IMR-90 (cell line): ENCODE measurements at regions not wholly inside any gene's neighbourhood (a gene's known extent, or its start where the extent isn't known, plus 50 kb on each side); places are given as distances from the start of the nearest gene placed in this dataset.

ENCODE experiments used
- BHLHE40 ChIP-seq: fragments of 150-350 bp; IDR thresholded peaks from 2 replicates; pipeline ENCODE4 v1.6.1; 2016; ENCODE audit warnings: mild to moderate bottlenecking, low read depth, low read length
- CTCF ChIP-seq: conservative IDR thresholded peaks from 2 replicates; pipeline ENCODE4 v1.5.1; 2012; ENCODE audit warnings: mild to moderate bottlenecking, low read depth, low read length, improper control_type of control experiment
- ELK1 ChIP-seq: fragments of 150-350 bp; IDR thresholded peaks from 2 replicates; pipeline ENCODE4 v1.6.1; 2016; ENCODE audit warnings: low read depth, mild to moderate bottlenecking, low read length, moderate library complexity, borderline replicate concordance
- MAFK ChIP-seq: IDR thresholded peaks from 2 replicates; pipeline ENCODE4 v1.6.1; 2012; ENCODE audit warnings: low read depth, low read length, improper control_type of control experiment
- NFE2L2 ChIP-seq: fragments of 150-350 bp; IDR thresholded peaks from 2 replicates; pipeline ENCODE4 v1.6.1; 2016; ENCODE audit warnings: low read depth, mild to moderate bottlenecking, low read length
- POLR2A ChIP-seq: IDR thresholded peaks from 2 replicates; pipeline ENCODE4 v1.6.1; 2012; ENCODE audit warnings: mild to moderate bottlenecking, low read depth, low read length
- RAD21 ChIP-seq: IDR thresholded peaks from 2 replicates; pipeline ENCODE4 v1.6.1; 2012; ENCODE audit warnings: low read length, improper control_type of control experiment
- SMC3 ChIP-seq: fragments of 150-350 bp; IDR thresholded peaks from 2 replicates; pipeline ENCODE4 v1.6.1; 2016; ENCODE audit warnings: low read depth, mild to moderate bottlenecking, antibody characterized with exemption, low read length, moderate library complexity
- USF2 ChIP-seq: fragments of 150-350 bp; IDR thresholded peaks from 2 replicates; pipeline ENCODE4 v1.6.1; 2017; ENCODE audit warnings: mild to moderate bottlenecking, antibody characterized with exemption, low read length, low read depth

- TF ChIP-seq CTCF (no peak), RAD21 (no peak), BHLHE40 (no peak), POLR2A (no peak), MAFK (no peak), ELK1 (no peak), SMC3 (no peak), NFE2L2 (no peak), USF2 (no peak)
Measured at GRCh38 chr10:113364227-113364626, 188.6 kb upstream of the HABP2 start.
